Spinal cord (tissue), 9 donors: ENCODE measurements at regions not wholly inside any gene's neighbourhood (a gene's known extent, or its start where the extent isn't known, plus 50 kb on each side); places are given as distances from the start of the nearest gene placed in this dataset.
A peak's percentile ranks its signal among the peaks of the same experiment; 100 is the strongest.

Source experiments
- DNase-seq, 6 donors: peaks; one replicate each; pipeline versions ENCODE4 v3.0.0 to v3.0.0-alpha.2; 2013 to 2015; ENCODE audit warnings: low spot score in 6 of 6, low read depth in 4 of 6
- H3K27ac ChIP-seq: one replicate; pipeline ENCODE4 v1.5.1; 2013; ENCODE audit warnings: low read depth, low read length, control low read depth
- H3K27me3 ChIP-seq: one replicate; pipeline ENCODE4 v1.6.1; 2013; ENCODE audit warnings: low read length; ENCODE audit not compliant: control insufficient read depth, insufficient read depth
- H3K36me3 ChIP-seq: one replicate; pipeline ENCODE4 v1.6.1; 2013; ENCODE audit warnings: low read length; ENCODE audit not compliant: control insufficient read depth, insufficient read depth
- H3K4me1 ChIP-seq: one replicate; pipeline ENCODE4 v1.6.1; 2013; ENCODE audit warnings: low read length; ENCODE audit not compliant: control insufficient read depth, insufficient read depth
- H3K4me3 ChIP-seq: one replicate; pipeline ENCODE4 v1.5.1; 2013; ENCODE audit warnings: low read depth, low read length, control low read depth
- H3K9me3 ChIP-seq: one replicate; pipeline ENCODE4 v1.6.1; 2013; ENCODE audit warnings: low read length; ENCODE audit not compliant: control insufficient read depth, insufficient read depth
- WGBS: methylation state at CpG from one replicate; pipeline ENCODE4 v1.1.5; 2013; ENCODE audit warnings: missing lambda C conversion rate; ENCODE audit not compliant: insufficient coverage; 5-methylcytosine and 5-hydroxymethylcytosine counted together
- donor health status: healthy.

DNA sequence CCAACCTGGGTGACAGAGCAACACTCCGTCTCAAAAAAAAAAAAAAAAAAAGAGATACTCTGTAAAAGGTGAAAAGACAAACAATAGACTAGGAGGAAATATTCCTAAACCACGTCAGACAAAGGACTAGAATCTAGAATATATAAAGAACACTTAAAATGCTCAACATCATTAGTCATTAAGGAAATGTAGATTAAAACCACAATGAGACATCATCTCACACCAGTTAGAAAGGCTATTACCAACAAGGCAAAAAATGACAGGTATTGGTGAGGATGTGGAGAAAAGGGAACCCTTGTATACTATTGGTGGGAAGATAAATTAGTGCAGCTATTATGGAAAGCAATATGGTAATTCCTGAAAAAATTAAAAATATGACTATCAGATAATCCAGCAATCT is 903.1 kb upstream of the SOX9 start:
- WGBS, result no CpG with 5 or more reads among the region's 2 CpGs

DNA sequence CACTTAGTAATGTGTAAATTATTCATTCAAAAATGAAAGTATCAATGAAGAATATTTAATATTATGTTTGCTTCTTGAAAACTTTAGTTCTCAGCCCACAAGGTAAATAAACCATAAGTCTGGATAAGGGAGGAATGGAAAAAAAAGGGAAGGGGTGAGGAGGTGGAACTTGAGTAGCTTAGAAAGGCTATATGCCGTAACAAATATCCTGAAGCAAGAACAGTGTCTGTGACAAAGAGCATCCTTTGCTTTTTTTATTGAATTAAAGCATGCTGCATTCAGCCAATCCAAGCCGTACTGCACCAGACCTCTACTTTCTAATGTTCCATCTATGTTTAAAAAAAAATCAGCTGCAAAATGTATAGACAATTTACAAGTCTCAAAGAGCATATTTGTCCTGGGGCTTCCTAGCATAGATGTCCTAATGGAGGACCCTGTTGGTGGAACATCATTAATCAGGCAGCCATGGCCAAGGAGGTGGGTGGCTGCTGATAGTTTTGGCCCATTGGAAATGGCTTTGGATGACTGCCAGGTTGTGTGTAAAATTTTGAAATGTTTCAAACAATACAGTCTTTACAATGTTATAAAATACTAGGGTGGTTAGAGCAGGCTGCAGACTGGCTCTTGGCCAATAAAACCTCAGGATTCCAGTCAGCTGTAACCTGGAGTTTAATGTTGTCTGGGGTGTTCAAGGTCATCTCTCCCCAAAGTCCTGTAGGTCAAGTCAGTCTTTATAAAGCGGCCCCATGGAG is 895.8 kb upstream of the SOX9 start:
- no peaks in the 10 kb centered on the region for H3K27me3 ChIP-seq
- no peak overlapping the region for H3K27ac ChIP-seq
- no peaks in the 10 kb centered on the region for H3K9me3 ChIP-seq
- no peaks in the 10 kb centered on the region for H3K4me1 ChIP-seq
- DNase-seq, result peak in 2 of 6 donors; percentile 24 to 32
- no peaks in the 10 kb centered on the region for H3K36me3 ChIP-seq
- no peak overlapping the region for H3K4me3 ChIP-seq
- WGBS, result no CpG with 5 or more reads among the region's 3 CpGs

More for the DNA sequence above, 903.1 kb upstream of the SOX9 start:
- Histone ChIP-seq H3K27ac (no peak overlapping the region), H3K4me3 (no peak overlapping the region), H3K27me3 (no peaks in the 10 kb centered on the region), H3K4me1 (no peaks in the 10 kb centered on the region), H3K9me3 (no peaks in the 10 kb centered on the region), H3K36me3 (no peaks in the 10 kb centered on the region)
- DNase-seq, result no peak

DNA sequence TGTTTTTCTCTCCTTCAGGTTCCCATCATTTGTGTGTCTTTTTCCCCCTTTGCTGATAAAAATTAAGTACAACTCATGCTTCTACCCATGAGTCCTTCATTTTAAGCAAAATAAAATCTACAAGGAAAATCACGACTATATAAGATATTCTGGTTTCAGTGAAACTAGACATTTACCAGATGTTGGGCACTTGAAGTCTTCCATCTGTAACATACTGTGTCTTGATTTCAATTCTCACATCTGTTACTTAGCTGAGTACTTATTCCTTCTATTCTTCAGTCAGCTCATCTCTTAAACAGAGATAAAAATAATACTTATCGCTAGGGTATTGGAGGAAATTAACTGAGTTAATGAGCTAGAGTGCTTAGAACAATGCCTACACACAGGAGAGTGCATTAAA is 893.0 kb upstream of the SOX9 start:
- Histone ChIP-seq H3K4me1 (no peaks in the 10 kb centered on the region), H3K27ac (no peak overlapping the region), H3K36me3 (no peaks in the 10 kb centered on the region), H3K9me3 (no peaks in the 10 kb centered on the region), H3K4me3 (no peak overlapping the region), H3K27me3 (no peaks in the 10 kb centered on the region)
- DNase-seq, result peak in 1 of 6 donors; percentile 77
- no CpG with 5 or more reads among the region's 2 CpGs for WGBS

GRCh38 chr17:71229070-71229469 is 891.8 kb upstream of the SOX9 start:
- Histone ChIP-seq H3K9me3 (no peaks in the 10 kb centered on the region), H3K4me1 (no peaks in the 10 kb centered on the region), H3K4me3 (no peak overlapping the region), H3K36me3 (no peaks in the 10 kb centered on the region), H3K27me3 (no peaks in the 10 kb centered on the region), H3K27ac (no peak overlapping the region)
- DNase-seq, result peak in 1 of 6 donors; percentile 21
- no CpG with 5 or more reads among the region's 1 CpG for WGBS

GRCh38 chr17:71232801-71233559 is 887.8 kb upstream of the SOX9 start:
- H3K36me3 ChIP-seq, result no peaks in the 10 kb centered on the region
- no peak overlapping the region for H3K27ac ChIP-seq
- no peaks in the 10 kb centered on the region for H3K4me1 ChIP-seq
- no peak overlapping the region for H3K4me3 ChIP-seq
- H3K27me3 ChIP-seq, result no peaks in the 10 kb centered on the region
- no peaks in the 10 kb centered on the region for H3K9me3 ChIP-seq
- DNase-seq, result no peak
- 93% methylated on average over 4 of the region's 9 CpGs for WGBS

DNA sequence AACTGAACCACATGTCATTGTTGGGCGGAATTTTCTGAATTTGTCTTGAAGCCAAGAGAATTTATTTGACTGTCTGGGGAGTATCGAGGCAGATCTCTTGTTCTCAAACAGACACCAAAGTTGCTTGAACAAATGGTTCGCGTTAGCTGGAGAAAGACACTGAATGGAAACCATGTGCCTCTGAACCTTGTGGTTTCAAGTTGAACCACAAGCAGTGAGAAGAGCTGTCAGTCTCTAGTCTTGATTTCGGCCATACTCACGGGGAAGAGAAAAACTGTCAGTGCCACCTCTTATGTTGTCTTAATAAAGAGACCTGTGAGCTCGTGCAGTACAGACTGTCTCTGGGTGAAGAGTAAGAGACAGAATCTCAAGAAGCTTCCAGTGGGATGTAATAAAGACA is 886.5 kb upstream of the SOX9 start:
- Histone ChIP-seq H3K27me3 (no peaks in the 10 kb centered on the region), H3K27ac (no peak overlapping the region), H3K4me1 (no peaks in the 10 kb centered on the region), H3K9me3 (no peaks in the 10 kb centered on the region), H3K4me3 (no peak overlapping the region), H3K36me3 (no peaks in the 10 kb centered on the region)
- 100% methylated on average over 5 of the region's 7 CpGs for whole genome bisulfite sequencing
- DNase-seq, result no peak

GRCh38 chr17:71237903-71238538 is 882.8 kb upstream of the SOX9 start:
- H3K4me1 ChIP-seq, result no peaks in the 10 kb centered on the region
- no peak overlapping the region for H3K4me3 ChIP-seq
- no peaks in the 10 kb centered on the region for H3K9me3 ChIP-seq
- peak in 4 of 6 donors; percentile 9 to 85 (median 41) for DNase-seq
- H3K27me3 ChIP-seq, result no peaks in the 10 kb centered on the region
- H3K36me3 ChIP-seq, result no peaks in the 10 kb centered on the region
- no peak overlapping the region for H3K27ac ChIP-seq
- no CpG with 5 or more reads among the region's 1 CpG for WGBS

GRCh38 chr17:71247441-71248015 is 873.3 kb upstream of the SOX9 start:
- no peak overlapping the region for H3K27ac ChIP-seq
- H3K27me3 ChIP-seq, result no peaks in the 10 kb centered on the region
- WGBS, result 100% methylated on average over 1 of the region's 4 CpGs
- H3K4me3 ChIP-seq, result no peak overlapping the region
- no peaks in the 10 kb centered on the region for H3K9me3 ChIP-seq
- no peaks in the 10 kb centered on the region for H3K4me1 ChIP-seq
- H3K36me3 ChIP-seq, result no peaks in the 10 kb centered on the region
- DNase-seq, result peak in 1 of 6 donors; percentile 24

DNA sequence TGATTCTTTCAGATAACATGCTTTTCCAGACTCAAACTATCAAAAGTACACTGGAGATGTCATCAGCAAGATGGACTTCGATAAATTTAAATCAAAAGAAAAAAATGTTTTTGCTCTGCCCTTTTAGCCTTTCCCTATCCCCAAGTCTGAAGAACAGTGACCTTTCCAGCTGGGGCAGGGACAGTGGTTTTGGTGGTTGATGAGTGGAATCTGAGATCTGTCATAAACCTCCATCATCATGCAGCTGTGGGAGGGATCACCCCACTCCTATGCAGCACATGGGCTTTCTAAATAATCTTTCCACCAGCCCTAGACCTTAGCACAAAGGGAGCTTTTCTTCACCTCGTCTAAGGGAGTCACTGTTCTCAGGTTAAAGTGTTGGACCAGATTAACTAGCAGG is 869.5 kb upstream of the SOX9 start:
- Histone ChIP-seq H3K36me3 (no peaks in the 10 kb centered on the region), H3K27me3 (no peaks in the 10 kb centered on the region), H3K9me3 (no peaks in the 10 kb centered on the region), H3K27ac (no peak overlapping the region), H3K4me3 (no peak overlapping the region), H3K4me1 (no peaks in the 10 kb centered on the region)
- DNase-seq, result no peak
- WGBS, result no CpG with 5 or more reads among the region's 2 CpGs
